DMS 273 treated with DMSO at 0.1 percent for 48 hours (cell line): ENCODE measurements at regions not wholly inside any gene's neighbourhood (a gene's known extent, or its start where the extent isn't known, plus 50 kb on each side); places are given as distances from the start of the nearest gene placed in this dataset.
"Not testable (repeated sequence)": the region's sequence is repeated elsewhere in the genome, so short reads cannot be mapped to it uniquely, and the experiment has no call there.

Experiments
- DNase-seq: peaks from one replicate; lab custom pipeline; 2025; lab: John Stamatoyannopoulos, UW

DNA sequence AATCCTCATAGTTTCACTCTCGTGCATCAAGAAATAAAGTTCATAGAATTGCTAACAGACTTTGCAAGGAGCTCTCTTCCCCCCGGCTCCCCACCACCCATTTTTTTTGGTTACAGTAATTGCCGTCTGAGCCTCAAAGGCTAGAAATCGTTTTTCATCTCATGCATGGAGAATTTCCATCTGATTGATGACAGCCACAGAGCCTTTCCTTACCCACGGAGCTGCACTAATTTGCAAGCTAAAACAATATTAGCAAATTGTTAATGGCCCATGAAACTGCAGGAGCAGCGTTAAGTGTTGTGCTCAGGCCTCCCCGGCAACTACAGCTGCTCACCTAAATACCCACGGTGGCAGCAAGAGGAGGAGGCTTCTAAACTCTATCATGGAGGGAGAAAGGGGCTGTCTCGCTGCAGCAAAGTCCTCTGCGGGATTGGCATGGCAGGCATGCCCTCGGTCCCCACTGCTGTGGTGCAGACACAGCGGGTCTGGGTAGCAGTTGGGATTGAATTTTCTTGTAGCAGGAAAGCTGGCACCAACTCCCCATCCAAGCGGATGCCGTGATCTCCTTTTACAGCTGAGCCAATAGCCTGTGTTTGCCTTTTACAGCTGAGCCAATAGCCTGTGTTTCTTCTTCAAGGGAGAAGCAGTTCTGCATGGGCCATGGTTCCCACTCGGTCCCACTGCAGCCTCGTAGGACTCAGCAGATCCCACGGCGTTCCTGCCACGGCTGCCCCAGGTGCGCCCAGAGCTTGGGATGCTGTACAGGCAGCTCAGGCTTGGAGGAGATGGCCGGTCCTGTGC, 412.3 kb downstream of the BRD1 start:
- DNase-seq: no peak

DNA sequence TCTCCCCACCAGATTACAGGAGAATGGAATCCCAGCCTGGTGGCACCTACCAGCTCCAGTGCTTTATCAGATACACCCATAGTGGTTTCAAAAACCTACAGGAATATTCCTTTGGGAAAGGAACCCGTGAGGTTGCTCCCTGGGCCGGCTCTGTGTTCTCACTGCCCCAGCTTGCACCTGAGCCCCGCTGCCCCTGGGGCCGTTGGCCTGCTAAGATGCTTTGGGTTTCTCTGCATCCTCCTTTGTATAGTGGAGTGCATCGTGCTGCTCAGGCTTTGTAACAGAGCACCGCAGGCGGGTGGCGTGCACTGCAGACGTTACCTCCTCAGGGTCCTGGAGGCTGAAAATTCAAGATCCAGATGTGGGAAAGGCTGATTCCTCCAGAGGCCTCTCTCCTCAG, 414.1 kb downstream of the BRD1 start:
- DNase-seq: no peak

DNA sequence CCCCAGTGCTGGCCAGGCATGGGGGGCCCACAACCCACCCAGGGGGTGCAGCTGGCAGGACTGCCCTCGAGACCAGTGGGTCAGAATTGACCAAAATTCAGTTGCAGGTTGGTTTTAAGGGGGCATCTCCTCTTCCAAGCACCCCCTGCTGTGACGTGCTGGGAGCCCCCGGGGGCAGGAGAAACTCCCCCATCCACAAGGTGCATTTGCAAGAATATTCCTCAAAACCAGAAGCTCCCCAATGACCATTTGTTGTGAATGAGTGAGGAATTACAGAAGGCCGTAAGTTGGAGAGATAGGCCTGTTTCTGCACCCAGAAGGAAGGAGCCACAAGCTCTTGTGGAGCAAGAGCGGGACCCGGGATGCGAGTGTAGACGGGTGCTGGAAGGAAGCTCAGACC, 414.5 kb downstream of the BRD1 start:
- DNase-seq: no peak

DNA sequence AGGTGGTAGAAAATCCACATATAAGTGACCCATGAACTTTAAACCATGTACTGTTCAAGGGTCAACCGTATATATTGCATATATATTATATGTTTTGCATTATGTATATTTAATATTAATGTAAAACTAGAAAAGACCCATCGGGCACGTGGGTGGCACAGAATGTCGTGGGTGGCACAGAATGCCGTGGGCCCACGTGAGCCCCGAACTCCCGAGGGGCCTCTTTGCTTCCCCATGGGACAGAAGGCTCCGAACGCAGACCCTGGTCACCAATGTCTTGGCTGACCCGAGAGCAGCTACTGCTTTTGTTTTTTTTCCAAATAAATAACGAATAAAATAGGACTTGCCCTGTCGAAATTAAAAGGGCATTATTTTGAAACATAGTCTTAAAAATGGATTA, 415.4 kb downstream of the BRD1 start:
- no peak for DNase-seq

DNA sequence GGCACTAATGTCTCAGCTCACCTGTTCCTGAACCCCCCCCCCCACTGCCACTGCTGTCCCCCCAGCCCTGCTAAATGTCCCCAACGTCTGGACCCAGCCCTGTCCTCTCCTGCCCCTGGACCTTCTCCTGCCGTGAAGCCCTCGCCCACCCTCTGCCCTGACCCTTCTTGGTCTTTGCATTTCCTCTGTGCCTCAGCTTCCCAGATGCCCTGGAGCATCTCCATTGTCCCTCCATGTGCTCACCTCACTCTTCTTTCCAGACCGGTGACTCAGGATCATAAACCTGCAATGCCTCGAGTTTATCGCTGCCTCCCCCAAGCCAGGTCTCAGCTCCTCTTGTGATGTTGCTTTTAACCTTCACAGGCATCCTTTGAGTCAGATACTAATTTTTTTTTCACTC, 416.4 kb downstream of the BRD1 start:
- no peak for DNase-seq

DNA sequence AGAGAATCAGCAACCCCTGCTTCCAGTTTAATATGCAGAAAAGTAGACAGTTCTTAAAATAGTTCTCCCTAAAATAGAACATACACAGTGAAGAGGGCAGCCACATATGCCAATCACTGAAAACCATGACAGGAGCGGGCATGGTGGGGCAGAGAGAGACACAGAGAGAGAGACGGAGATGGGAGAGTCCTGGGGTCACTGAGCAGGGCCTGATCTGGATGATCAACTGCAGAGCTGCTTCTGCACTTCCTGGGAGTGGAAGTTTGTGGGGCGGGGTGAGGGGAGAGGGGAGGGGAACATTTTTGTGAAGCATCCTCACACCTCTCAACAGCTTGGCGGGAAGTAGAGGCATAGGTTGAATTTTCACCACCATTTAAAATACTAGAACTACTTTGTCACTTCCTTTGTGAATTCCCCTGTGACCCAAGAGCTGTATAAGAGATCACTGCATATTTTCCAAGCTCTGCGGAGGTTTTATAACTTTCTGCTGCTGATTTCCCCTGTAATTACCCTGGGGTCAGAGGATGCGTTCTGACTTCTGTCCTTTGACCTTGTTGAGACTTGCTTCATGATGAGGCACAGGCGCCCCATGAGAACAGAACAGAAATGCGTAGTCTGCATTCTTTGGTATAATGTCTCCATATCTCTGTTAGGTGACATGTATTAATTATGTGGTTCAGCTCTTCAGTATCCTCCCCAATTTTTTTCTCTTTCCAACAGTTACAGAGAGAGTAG, 419.4 kb downstream of the BRD1 start:
- DNase-seq: no peak

DNA sequence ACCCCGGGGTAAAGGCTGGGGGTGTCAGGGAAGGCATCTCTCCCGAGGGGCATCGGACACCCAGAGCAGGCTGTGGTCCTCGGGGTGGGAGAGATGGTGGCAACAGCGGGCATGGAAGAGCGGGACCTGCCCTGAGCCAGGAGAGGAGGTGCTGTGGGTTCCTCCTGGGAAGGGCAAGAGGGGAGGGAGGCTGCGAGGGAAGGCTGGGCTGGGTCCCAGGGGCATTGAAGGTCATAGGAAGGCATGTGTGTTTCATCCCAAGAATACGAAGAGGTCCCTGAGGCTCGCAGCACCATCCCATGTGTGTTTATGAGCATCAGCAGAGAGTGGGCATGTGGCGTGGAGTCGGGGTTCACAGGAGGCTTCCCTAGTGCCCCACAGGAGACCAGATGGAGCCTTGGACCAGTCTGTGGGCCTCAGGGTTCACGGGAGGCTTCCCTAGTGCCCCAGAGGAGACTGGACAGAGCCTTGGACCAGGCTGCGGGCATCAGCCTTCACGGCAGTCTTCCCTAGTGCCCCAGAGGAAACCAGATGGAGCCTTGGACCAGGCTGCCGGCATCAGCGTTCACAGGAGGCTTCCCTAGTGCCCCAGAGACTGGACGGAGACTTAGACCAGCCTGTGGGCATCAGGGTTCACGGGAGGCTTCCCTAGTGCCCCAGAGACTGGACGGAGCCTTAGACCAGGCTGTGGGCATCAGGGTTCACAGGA, 420.6 kb downstream of the BRD1 start:
- DNase-seq: no peak

DNA sequence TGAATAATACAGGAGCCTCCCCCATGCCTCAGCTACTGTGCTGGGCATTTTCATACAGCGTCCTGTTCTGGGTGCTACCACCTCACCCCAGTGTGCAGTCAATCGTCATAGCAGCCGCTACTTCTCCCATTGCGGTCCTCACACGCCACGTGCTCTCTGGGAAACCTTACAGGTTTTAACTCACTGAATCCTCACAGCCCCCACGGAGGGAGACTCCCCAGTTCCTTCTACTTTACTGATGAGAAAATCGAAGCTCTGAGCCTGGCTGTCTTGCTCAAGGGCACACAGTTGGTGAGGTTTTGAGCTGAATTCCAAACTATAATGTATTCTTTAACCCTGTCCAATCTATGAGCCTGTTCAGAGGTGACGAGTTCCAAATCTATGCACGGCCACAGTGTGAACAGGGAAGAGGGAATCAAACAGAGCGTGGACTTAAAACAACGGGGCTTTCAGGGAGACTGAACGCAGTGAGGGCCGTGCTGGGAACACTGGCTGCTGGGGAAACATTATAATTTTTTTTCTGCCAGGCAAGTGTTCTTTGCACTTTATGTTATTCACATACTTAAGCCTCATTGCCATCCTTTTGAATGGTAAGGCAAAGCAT, 421.5 kb downstream of the BRD1 start:
- DNase-seq: no peak

DNA sequence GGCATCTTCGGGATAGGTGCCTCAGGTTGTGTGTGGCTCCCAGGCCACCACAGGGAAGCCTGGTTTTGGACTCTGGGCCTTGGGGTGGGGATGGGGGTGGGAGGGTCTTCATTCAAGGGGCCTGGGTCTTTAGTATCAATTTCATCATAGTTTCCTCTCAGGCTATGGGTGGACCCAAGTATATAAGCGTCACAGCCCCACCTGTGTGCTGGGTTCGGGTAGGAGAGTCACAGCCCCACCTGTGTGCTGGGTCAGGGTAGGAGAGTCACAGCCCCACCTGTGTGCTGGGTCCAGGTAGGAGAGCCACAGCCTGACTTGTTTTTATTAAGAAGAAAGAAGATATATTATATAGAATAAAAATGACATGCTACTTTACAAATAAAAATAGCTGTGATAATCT, 422.1 kb downstream of the BRD1 start:
- no peak for DNase-seq

DNA sequence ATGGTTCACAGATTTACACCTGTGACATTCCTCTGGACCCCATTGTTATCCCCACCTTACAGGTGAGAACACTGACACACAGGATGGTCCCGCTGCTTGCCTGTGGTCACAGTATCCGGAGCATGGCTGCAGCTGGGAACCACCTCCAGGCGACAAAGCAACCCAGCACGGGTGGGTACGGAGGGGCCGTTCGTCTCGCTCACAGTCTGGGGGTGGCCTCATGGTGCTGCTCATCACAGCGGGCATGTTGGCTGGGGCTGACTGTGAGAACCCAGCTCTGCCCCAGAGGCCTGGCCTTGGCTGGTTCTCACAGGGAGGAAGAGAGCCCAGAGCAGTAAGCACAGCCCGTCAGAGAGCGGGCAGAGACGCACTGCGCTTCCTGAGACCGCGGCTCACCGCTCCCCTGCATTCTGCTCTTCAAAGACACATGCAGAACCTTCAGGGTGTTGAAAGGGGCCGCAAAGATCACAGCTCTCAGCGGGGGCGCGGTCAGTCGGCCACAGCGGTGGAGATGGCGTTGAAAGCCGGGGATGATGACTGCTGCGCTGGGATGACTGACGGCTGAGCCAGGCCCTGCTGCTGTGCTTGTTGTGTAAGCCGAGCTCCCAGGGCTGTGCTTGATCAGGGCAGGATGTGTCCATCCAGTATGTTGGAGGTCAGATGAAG, 423.0 kb downstream of the BRD1 start:
- no peak for DNase-seq

DNA sequence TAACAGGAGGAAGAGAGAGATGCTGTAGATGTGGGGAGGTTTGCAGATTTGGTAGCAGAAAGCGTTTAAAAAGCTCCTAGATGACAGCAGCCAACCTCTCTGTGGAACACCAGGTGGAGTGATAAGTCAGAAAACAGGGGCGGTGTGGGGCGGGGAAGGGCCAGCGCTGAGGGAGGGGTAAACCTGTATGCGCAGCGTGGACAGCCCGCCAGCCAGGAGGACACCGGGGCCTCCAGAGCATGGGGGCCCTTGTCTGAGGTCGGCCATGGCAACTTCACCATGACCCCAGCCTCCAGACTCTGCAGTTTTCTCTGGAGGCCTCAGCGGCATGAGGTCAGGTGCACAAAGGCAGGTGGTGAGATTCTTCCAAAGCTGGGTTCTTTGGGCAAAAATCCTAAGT, 423.7 kb downstream of the BRD1 start:
- no peak for DNase-seq

DNA sequence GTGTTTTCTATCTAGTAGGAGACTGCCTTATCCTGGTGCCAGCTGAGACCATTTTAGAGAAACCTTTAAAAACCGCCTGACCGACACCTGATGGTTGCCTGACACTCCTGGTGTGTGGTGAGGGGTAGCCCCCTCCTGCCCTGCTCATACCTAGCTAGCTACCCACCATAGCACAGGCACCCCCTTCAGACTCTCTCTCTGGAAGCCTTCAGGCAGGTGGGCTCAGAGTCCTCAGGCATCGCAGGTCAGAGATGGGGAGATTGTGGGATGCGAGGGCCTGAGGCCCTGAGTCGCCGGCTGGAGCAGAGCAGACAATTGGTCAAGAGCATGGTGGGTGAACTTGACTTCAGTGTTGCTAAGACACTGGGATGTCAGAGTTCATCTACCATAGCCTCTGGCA, 424.6 kb downstream of the BRD1 start:
- no peak for DNase-seq

DNA sequence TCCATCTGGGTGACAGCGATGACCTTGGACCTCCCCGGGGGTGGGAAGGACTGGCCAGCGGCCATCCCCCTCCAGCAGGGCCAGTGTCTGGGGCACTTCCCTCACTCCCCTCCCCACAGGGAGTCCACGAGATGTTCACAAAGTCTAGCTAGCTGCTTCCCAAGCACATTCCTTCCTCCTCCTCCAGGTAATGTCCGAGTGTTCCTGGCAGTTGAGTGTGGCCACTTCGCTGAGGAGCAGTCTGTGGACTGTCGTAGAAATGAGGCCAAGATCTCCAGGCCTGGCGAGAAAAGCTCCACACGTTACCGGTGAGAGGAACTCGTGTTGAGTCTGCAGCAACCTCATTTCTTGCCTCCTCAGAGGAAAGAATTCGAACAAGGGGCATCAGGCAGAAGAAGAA, 425.5 kb downstream of the BRD1 start:
- no peak for DNase-seq

DNA sequence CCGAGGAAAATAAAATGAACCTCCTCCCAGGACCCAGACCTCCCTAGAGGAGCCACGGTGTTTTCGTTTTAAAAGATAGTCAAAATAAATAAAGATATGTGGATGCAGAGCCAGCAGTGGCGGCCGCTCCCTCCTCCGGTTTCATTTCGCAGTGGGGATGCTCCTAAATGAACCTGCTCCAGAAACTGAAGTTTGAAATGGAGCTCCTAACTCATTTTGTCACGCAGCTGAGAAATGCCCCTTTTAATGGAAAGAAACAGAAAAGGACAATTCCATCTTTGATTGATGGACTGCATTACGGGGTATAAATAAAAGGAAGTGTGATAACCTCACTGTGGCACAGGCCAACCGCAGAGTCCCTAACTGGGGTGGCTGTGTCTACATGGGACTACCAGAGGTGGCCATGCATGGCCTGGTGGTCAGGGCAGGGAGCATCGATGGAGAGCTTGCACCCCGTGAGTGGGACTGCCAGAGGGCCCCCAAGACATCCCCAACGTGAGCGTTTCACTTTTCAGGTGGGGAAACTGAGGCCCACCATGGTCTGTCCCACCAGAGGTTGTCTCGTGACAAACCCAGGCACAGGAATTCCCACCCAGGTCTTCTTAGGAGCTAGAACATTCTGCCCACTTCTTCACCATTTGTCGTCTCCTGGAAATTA, 426.6 kb downstream of the BRD1 start:
- DNase-seq: no peak

DNA sequence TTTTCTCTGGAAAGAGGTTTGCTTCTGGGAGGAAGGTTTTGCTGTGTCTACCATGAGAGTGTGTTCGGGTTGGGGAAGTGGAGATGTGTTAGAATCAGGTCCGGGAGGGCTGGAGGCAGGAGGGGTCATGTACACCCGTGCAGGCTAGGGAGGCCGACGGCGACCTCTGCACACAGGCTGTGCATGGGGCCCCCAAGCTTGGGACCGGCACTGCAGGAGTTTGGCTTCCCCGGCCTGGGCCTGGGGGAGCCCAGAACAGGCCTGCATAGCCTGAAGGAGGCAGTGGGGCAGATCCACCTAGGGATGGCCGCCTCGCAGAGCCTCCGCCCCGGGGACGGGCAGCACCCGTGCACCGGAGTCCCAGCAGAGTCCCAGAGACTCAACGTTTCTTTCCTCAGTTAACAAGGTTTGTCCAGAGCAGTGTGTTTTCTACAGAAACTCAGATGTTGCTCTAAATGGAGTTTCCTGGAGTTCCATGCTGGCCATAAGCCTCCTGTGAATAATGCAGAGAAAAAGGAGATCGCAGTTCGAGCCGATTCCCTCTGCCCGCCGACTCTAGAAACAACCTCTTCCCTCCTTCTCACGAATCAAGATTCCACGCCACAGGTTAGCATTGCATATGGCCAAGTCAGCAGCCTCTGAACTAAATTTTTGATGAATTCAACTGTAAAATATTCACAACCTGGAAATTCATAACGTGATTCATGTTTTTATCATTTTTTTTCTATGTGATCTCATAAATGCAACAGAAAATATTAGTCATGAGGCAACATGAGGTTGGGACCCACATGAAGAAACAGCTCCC, 427.3 kb downstream of the BRD1 start:
- DNase-seq: no peak

DNA sequence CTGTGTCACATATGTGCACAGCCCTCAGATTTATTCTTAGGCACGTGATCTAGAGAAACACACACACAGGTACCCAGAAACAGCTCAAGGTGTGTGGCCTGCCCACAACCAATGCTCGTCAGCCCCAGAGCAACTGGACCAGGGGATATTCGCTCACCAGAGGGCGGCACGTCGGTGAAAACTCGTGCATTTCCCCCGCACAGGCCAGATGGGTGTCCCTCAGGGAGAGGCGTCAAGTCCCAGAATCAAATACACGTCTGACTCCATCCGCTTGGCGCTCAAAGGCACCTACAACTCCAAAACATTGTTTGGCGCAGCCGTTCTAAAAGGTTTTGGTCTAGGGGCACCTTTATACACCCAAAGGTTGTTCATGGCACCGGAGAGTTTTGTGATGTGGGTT, 429.0 kb downstream of the BRD1 start:
- no peak for DNase-seq

DNA sequence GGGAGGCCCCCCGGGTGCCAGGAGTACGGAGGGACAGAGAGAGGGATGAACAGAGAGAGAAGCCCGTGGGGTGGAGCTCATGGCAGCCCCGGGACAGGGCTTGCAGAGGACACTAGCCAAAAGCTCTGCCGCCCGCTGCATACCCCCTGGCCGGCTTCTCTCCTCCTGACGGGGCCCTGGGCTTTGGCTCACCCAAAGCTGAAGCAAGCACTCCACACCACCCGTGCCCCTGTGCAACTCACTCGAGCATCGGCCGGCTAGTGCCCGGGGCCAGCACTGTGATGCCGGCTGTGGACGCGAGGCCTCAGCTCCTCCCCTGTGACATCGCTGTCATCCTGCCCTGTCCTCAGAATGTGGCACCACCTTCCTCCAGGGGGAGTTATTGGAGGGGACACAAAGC, 429.6 kb downstream of the BRD1 start:
- DNase-seq: no peak

DNA sequence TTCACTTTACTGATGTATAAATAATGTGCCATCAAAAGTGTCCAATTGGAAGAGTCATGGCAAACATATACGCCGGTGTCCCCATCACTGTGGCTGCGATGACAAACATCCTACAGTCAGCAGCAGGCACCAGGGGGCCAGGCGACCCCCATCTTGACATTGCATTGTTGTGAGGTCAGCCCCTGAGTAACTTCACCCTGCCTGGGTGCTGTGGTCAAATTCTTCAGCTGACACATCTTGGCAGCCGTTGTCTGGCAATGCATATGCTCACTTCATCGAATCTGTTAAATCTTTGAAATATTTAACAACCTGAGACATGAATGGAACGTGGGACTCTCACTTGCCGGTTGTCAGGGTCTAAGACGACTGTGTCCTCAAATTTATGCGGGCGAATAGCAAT, 430.9 kb downstream of the BRD1 start:
- DNase-seq: no peak

DNA sequence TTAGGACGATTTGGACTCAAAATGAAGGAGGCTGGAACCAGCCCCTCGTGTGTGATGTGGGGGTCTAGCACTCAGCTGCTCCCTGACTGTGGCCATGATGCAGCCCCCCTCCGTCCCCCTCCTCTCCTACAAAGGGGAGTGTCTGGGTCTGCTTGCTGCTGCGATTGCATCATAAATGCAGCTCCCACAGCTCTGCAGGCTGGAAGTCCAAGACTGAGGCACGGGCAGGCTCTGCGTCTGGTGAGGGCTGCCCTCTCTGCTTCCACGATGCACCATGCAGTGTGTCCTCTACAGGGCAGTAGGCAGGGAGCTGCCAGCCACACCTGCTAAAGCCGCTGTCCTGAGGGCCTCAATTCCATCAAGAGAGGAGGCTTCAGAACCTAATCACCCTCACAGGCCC, 432.1 kb downstream of the BRD1 start:
- DNase-seq: no peak

DNA sequence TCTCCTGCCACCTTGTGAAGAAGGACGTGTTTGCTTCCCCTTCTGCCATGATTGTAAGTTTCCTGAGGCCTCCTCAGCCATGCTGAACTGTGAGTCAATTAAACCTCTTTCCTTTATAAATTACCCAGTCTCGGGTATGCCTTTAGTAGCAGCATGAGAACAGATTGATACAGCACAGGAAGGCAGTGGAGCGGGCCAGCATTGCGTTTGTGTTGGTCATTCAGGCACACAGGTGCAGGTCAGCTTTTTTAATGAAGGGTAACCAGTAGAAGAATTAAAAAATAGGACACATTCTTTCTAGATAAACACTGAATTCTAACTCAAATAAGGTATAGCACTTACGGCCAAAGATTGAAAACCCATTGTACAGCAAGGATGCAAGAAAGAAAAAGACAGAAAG, 432.6 kb downstream of the BRD1 start:
- not testable (repeated sequence) for DNase-seq
